Lung (tissue), 11 donors: ENCODE measurements at regions not wholly inside any gene's neighbourhood (a gene's known extent, or its start where the extent isn't known, plus 50 kb on each side); places are given as distances from the start of the nearest gene placed in this dataset.
A peak's percentile ranks its signal among the peaks of the same experiment; 100 is the strongest.

ENCODE experiments used
- ATAC-seq: fragments of 200-7000 bp; cut with Tn5 transposase; one replicate; pipeline ENCODE4 v1.9.1; 2020; ENCODE audit warnings: moderate number of reproducible peaks; ENCODE audit not compliant: insufficient read depth, low FRiP score
- DNase-seq, 3 donors: peaks; one replicate each; pipeline ENCODE4 v3.0.0-alpha.2; 2013 to 2017
- H3K27ac ChIP-seq, 2 donors: one replicate each; pipeline ENCODE4 v1.5.1; 2013; ENCODE audit warnings: mild to moderate bottlenecking in 2 of 2, moderate library complexity in 2 of 2, control low read depth in 1 of 2, inconsistent platforms in 1 of 2, low read depth in 1 of 2, low read length in 1 of 2
- H3K27me3 ChIP-seq, 3 donors: one replicate each; pipeline ENCODE4 v1.5.1; 2013; ENCODE audit warnings: low read length in 2 of 3; ENCODE audit not compliant: control insufficient read depth in 3 of 3, insufficient read depth in 3 of 3
- H3K36me3 ChIP-seq, 4 donors: one replicate each; pipeline ENCODE4 v1.5.1; 2013; ENCODE audit warnings: low read length in 4 of 4, mild to moderate bottlenecking in 1 of 4, moderate library complexity in 1 of 4; ENCODE audit not compliant: control insufficient read depth in 4 of 4, insufficient read depth in 4 of 4
- H3K4me1 ChIP-seq, 5 donors: one replicate each; pipeline ENCODE4 v1.5.1; 2013; ENCODE audit warnings: low read length in 5 of 5, mild to moderate bottlenecking in 2 of 5, moderate library complexity in 1 of 5; ENCODE audit not compliant: control insufficient read depth in 5 of 5, insufficient read depth in 5 of 5
- H3K4me3 ChIP-seq: one replicate; pipeline ENCODE4 v1.5.1; 2013; ENCODE audit warnings: mild to moderate bottlenecking, control low read depth, moderate library complexity
- H3K9ac ChIP-seq, 2 donors: one replicate each; pipeline ENCODE4 v1.5.1; 2013; ENCODE audit warnings: low read length in 2 of 2, control low read depth in 1 of 2; ENCODE audit not compliant: insufficient read depth in 1 of 2
- H3K9me3 ChIP-seq, 4 donors: one replicate each; pipeline ENCODE4 v1.5.1; 2013; ENCODE audit warnings: low read length in 3 of 4, mild to moderate bottlenecking in 1 of 4, moderate library complexity in 1 of 4; ENCODE audit not compliant: control insufficient read depth in 4 of 4, insufficient read depth in 3 of 4
- CTCF ChIP-seq: IDR thresholded peaks from 2 replicates; pipeline ENCODE4 v1.5.1; 2012; ENCODE audit warnings: mild to moderate bottlenecking; ENCODE audit errors: control extremely low read depth, extremely low read depth
- WGBS, 2 donors: extraction: QIAGEN DNeasy Blood & Tissue Kit; methylation state at CpG; one replicate each; pipeline ENCODE4 v1.1.7; 2013; 5-methylcytosine and 5-hydroxymethylcytosine counted together
- donor health status: control.
- donor health status: control.
- donor health status: Bipolar disorder and iron deficiency.
- donor health status: healthy.
- donor health status: DM: yes; HTN: yes; CAD: no.

GRCh38 chr6:73965539-73966029 is 269.6 kb downstream of the CD109 start:
- Histone ChIP-seq H3K4me1 (no peaks in the 10 kb centered on the region), H3K9me3 (no peaks in the 10 kb centered on the region), H3K27me3 (no peaks in the 10 kb centered on the region), H3K36me3 (no peaks in the 10 kb centered on the region), H3K4me3 (no peak overlapping the region), H3K9ac (no peak overlapping the region), H3K27ac (no peak overlapping the region)
- no peak for ATAC-seq
- no peak for TF ChIP-seq CTCF
- no peak for DNase-seq
- WGBS, 2 donors = 68 to 73% methylated on average over 1 of the region's 1 CpG

DNA sequence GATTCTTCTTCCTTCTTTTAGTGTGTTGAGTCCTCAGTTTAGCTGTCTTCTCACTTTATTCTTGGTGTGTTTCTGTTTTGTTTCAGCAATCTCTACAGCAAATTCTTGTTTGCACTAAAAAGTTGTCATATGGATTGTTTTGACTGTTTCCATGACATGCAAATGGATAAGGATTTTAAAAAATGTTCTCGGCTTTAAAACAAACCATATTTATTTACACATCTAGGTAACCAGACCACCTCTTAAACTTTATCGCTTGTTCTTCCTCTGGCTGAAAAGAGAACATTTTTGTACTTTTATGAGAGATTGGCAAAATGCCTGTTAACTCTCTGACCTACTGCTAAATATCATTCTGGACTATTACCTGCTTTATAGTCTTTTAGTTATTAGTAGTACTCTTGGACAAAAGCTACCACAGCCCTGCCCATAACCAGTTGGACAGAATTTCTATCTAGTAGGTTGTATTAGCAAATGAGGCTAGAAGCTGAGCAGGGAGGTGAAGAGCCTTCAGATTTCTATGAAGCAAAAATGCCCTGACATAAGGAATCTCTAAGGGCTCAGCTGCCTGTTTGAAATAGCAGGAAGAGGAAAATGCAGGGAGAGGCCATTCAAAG is 268.3 kb downstream of the CD109 start:
- no peak for TF ChIP-seq CTCF
- peak in 2 of 3 donors; percentile 4 to 7 for DNase-seq
- no peak for ATAC-seq
- Histone ChIP-seq H3K9me3 (no peaks in the 10 kb centered on the region), H3K27ac (no peak overlapping the region), H3K4me1 (no peaks in the 10 kb centered on the region), H3K27me3 (no peaks in the 10 kb centered on the region), H3K36me3 (no peaks in the 10 kb centered on the region), H3K9ac (no peak overlapping the region), H3K4me3 (no peak overlapping the region)
- WGBS, 2 donors = 42 to 82% methylated on average over 2 of the region's 2 CpGs

DNA sequence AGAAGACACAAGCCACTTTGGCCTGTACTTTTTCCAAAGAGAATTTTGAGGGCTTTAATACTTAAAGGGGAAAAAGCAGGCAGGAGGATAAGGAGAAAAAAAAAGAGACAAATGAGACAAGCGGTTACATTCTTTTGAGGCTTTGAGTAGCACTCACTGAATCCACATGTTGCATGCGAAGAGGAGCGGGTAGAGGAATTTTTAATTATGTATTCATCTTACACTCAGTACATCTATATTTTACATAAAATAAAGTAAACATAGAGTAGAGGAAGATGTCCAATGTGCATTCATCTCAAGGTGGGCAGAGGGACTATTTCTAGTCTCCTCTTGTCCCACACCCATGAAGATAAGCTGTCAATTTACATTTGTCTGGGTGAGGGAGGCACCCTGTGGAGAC is 266.9 kb downstream of the CD109 start:
- DNase-seq = no peak
- Histone ChIP-seq H3K4me3 (no peak overlapping the region), H3K27me3 (no peaks in the 10 kb centered on the region), H3K36me3 (no peaks in the 10 kb centered on the region), H3K9ac (no peak overlapping the region), H3K4me1 (no peaks in the 10 kb centered on the region), H3K9me3 (no peaks in the 10 kb centered on the region), H3K27ac (no peak overlapping the region)
- no peak for TF ChIP-seq CTCF
- 92 to 98% methylated on average over 3 of the region's 3 CpGs for WGBS, 2 donors
- no peak for ATAC-seq

GRCh38 chr6:73956305-73956704 is 260.3 kb downstream of the CD109 start:
- 35 to 60% methylated on average over 1 of the region's 1 CpG for WGBS, 2 donors

More at GRCh38 chr6:73956305-73956704, 260.3 kb downstream of the CD109 start:
- ATAC-seq (no peak), DNase-seq (no peak)
- H3K36me3 ChIP-seq = no peaks in the 10 kb centered on the region
- no peak overlapping the region for H3K27ac ChIP-seq
- no peak overlapping the region for H3K9ac ChIP-seq
- no peaks in the 10 kb centered on the region for H3K27me3 ChIP-seq
- H3K4me1 ChIP-seq = no peaks in the 10 kb centered on the region
- H3K9me3 ChIP-seq = no peaks in the 10 kb centered on the region
- no peak for TF ChIP-seq CTCF
- H3K4me3 ChIP-seq = no peak overlapping the region
